Stimulated activated naive CD4-positive, alpha-beta T cell (primary cell): ENCODE measurements at regions not wholly inside any gene's neighbourhood (a gene's known extent, or its start where the extent isn't known, plus 50 kb on each side); places are given as distances from the start of the nearest gene placed in this dataset.

Experiments
- DNase-seq, 6 experiments: peaks; one replicate each; lab custom pipeline; 2025; lab: John Stamatoyannopoulos, UW

GRCh38 chr18:24987303-24988252, 364.4 kb downstream of the ZNF521 start:
- DNase-seq = no peak

- DNase-seq = no peak
Observed at GRCh38 chr18:24988253-24988840, 363.6 kb downstream of the ZNF521 start.

GRCh38 chr18:24989760-24990593, 362.0 kb downstream of the ZNF521 start:
- no peak for DNase-seq

GRCh38 chr18:24990671-24991134, 361.3 kb downstream of the ZNF521 start:
- DNase-seq = no peak

- no peak for DNase-seq
Observed at GRCh38 chr18:24991141-24992060, 360.6 kb downstream of the ZNF521 start.

GRCh38 chr18:24992491-24992890, 359.5 kb downstream of the ZNF521 start:
- DNase-seq = no peak

- no peak for DNase-seq
Observed at GRCh38 chr18:24993628-24994027, 358.3 kb downstream of the ZNF521 start.

- DNase-seq = no peak
Observed at GRCh38 chr18:24995056-24995455, 356.9 kb downstream of the ZNF521 start.

GRCh38 chr18:24995755-24996154, 356.2 kb downstream of the ZNF521 start:
- DNase-seq = no peak

- no peak for DNase-seq
Observed at GRCh38 chr18:24999650-25000267, 352.2 kb downstream of the ZNF521 start.

- DNase-seq = no peak
Observed at GRCh38 chr18:25001803-25002202, 350.2 kb downstream of the ZNF521 start.

GRCh38 chr18:25005541-25006403, 346.2 kb downstream of the ZNF521 start:
- no peak for DNase-seq

GRCh38 chr18:25010623-25011374, 341.2 kb downstream of the ZNF521 start:
- no peak for DNase-seq
